Activated T-cell treated with anti-CD3 and anti-CD28 coated beads for 4 hours (primary cell): ENCODE measurements at regions not wholly inside any gene's neighbourhood (a gene's known extent, or its start where the extent isn't known, plus 50 kb on each side); places are given as distances from the start of the nearest gene placed in this dataset.
"Not testable (repeated sequence)": the region's sequence is repeated elsewhere in the genome, so short reads cannot be mapped to it uniquely, and the experiment has no call there.

Experiments used
- DNase-seq: peaks from one replicate; pipeline ENCODE4 v3.0.0-alpha.2; 2020

DNA sequence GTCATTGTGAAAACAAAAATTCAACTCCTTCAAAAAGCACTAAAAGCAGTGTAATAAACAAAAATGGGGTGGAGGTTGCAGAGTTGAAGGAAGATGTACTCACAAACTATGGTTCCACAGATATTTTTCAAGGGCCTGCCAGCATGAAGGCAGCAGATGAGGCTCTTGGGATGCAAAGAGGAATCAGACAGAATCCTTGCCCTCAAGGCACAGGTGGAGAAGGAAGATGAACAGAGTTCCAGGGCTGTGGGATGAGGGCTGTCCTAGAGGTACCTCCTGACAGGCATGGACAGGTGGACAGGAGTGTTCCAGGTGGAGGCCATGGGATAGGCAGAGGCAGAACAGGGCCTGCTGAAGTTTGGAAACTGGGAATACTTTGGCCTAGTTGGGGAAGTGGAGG lies 140.5 kb upstream of the ANKH start:
- no peak for DNase-seq

GRCh38 chr5:15010936-15011335 lies 139.4 kb upstream of the ANKH start:
- DNase-seq: no peak

GRCh38 chr5:15009420-15009819 lies 137.8 kb upstream of the ANKH start:
- DNase-seq: no peak

- DNase-seq: no peak
Measured at GRCh38 chr5:15008921-15009320, 137.3 kb upstream of the ANKH start.

DNA sequence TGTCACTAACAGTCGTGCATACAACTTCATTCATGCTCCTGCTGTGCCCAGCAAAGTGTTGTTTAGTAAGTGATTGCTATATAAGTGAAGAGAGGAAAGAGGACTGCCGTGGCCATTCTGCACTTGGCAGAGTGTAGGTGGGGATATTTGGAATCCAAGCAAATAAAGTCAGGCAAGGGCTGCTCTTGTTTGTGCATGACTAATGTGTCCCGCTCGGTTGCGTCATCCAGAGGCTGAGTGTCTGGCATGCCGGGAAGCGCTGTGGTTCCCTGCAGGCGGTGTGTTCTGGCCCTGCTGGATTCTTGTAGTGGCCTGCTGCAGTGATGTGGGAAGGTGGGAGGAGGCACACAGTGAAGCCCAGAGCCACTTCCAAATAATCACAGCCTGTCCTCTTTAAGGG lies 136.9 kb upstream of the ANKH start:
- no peak for DNase-seq

DNA sequence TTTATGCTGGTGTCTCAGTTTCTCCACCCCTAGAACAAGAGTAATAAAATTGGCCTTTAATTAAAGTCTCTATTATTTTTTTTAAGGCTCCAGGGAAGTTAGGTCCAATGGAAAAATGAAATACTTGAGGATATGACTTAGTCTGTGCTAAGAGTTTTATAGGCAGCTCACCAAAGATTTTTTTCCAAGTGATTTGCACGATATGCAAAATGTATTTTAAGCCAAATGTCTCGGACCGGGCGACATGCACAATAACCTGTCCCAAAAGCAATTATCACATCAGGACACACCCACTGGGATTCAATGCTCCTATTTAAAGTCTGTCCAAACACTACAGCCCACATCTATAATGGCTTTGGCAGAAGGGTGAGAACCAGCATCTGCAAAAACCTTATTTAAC lies 136.1 kb upstream of the ANKH start:
- DNase-seq: no peak

DNA sequence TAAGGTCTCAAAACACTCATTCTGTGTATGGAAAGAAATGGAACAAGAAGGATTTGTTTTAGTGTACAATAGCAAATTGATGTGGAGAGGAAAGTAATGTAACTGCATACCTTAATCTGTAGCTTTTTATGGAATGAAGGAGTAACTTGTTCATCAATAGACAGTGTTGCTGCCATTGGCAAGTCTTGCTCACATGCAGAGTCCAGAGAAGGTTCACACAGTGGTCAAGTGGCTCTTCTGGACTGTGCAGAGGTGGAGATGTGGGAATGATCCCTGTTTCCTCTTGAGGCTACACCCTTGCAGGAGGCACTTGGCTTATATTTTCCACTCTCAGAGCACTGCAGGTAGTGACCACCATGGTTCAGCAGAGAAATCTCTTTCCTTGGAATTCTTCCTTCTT lies 132.9 kb upstream of the ANKH start:
- no peak for DNase-seq

DNA sequence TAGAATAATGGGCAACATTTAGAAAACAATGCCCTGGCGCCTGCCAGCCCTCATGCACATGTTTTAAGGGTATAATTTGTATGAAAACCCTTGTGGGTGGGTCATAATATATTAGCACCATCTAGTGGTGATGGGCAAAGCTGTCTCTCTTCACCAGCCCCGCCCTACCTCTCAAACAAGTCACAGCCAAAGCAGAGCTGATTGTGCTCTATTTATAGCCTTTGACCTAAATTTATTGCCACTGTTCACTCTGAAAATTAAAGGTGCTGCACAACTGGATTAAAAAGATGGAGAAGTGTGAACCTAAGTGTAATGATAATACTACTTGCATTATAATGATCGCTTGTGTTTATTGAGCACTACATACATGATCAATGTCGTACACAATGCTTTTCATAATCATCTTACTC lies 131.9 kb upstream of the ANKH start:
- DNase-seq: peak; percentile 33

- DNase-seq: no peak
Measured at GRCh38 chr5:15002791-15003190, 131.2 kb upstream of the ANKH start.

- DNase-seq: no peak
Measured at GRCh38 chr5:15002173-15002572, 130.6 kb upstream of the ANKH start.

DNA sequence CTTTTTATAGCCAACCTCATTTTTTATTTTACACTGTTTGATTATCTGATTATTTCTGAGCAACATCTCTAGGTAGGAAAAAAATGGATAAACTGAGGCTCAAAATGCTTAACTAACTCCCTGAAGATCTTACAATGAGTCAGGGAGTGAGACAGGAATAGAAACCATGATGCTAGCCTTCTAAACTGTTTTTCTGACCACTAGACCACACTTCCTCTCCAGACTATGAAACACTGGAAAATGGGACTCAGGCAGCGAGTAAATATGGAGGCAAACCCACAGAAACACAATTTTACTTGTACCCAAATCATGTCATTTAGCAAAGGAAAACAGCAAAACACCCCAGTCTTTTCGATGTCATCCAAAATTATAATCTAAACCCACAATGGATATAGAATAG lies 129.9 kb upstream of the ANKH start:
- no peak for DNase-seq

- no peak for DNase-seq
Measured at GRCh38 chr5:14998491-14998890, 126.9 kb upstream of the ANKH start.

- DNase-seq: no peak
Measured at GRCh38 chr5:14996997-14997396, 125.4 kb upstream of the ANKH start.

DNA sequence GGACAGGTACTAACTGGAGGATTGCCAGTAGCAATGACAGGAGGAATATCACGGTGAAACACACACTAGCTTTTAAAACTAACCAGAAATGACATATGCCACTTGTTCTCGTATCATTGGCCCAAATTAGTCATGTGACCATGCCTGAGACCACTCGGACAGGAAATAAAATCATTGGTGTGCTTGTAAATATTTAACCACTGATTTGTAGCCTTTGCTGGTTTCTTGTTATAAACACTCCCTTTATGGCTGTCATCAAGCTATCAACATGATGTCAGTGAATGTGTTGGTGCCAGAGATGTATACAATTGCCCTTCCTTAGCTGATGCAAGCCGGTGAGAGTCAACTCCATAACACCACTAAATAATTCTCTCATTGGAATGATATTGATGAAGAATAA lies 123.7 kb upstream of the ANKH start:
- DNase-seq: no peak

- DNase-seq: not testable (repeated sequence)
Measured at GRCh38 chr5:14993459-14994133, 122.0 kb upstream of the ANKH start.

GRCh38 chr5:14992751-14993458 lies 121.3 kb upstream of the ANKH start:
- peak; percentile 34 for DNase-seq

DNA sequence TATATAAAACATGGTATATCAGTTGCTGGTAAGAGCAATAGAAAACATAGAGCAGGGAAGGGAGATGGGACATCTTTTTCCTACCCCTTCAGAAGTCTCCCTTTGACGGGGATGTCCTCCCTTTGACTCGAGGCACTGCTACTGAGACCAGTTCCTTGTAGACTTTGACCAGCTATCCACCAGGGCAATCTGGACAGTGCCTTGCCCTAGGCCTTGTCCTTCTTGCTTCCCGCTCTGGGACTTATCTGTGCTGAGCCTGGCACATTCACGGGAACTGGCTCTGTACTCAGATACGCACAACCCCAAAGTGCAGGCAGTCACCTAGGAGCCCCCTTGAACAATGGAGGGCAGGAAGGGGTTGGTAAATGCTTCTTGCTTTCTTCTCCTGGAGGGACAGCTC lies 116.6 kb upstream of the ANKH start:
- no peak for DNase-seq

DNA sequence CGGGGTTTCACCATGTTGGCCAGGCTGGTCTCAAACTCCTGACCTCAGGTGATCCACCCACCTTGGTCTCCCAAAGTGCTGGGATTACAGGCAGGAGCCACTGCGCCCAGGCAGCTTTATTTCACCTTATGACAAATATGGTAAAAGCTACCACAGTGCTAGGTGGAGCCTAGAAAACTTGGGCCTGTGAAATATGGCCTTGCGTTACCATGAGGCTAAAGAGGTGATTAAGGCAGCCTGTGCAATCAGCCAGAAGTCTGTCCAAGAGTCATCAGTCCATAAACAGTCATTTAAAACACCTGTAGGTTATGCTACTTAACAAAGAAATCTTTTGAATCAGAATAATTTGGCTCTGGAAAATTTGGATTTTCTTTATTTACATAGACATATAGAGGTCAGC lies 114.8 kb upstream of the ANKH start:
- no peak for DNase-seq

DNA sequence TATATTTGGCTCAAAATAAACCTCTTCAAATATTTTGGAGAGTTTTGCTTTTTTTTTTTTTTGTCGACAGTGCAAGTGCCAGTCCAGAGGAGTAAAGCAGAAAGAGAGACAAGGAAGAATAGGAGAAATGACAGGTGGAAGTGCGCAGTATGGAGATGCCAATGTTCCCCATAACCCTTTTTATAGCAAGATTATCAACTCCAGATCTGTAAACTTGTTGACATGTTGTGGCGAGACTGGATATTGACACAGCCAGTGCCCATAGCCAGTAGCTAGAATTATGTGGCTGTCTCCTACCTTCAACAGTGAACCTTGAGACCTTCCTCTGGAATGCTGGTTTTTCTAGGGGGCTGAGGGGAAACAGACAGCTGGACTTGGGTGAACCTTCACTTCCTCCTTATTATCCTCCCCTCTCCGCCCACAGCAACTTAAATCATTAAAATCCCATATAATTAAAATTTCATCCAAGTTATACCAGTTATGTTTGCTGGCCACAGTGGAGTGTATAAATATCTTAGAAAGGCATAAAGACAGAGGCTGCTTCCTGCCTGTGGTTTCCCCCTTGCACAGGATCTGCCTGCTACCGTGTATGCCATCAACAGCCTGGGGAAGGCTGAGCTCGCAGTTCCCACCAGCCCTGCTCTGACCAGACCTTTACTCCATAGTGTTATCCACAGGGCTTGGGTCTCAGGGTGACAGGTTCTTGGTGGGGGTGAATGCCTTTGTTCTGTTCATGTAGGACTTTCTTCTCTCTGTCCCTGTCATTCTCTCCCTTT lies 112.3 kb upstream of the ANKH start:
- no peak for DNase-seq

- no peak for DNase-seq
Measured at GRCh38 chr5:14980698-14981097, 109.1 kb upstream of the ANKH start.

DNA sequence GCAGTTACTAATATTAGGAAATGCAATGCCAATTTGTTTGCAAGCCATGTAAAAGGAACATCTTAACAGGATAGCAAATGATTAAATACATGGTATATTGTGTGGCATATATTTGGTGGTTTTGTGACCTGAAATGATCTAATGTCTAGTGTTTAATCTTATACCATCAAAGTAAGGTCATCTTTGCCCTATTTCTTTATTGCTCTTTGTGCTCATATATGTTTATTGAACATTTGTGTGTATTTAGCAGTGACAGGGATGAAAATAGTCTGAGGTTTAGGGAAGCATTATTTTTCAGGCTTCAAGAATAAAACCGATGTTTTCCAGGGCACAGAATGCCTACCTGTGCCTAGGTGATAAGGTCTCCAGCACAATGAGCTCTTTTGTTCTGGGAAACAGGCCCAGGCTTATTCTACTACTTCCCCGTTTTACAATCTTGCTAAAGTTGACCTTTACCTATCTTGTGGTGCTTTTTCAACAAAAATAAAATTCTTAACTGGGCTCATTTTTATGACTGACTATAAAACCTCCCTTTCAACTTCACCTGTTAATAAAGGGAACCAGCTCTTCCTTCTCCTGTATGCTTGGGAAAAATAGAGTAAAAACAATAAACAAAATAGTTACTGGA lies 105.6 kb upstream of the ANKH start:
- no peak for DNase-seq

- DNase-seq: no peak
Measured at GRCh38 chr5:14976486-14976885, 104.9 kb upstream of the ANKH start.

GRCh38 chr5:14971873-14972272 lies 100.3 kb upstream of the ANKH start:
- DNase-seq: no peak

DNA sequence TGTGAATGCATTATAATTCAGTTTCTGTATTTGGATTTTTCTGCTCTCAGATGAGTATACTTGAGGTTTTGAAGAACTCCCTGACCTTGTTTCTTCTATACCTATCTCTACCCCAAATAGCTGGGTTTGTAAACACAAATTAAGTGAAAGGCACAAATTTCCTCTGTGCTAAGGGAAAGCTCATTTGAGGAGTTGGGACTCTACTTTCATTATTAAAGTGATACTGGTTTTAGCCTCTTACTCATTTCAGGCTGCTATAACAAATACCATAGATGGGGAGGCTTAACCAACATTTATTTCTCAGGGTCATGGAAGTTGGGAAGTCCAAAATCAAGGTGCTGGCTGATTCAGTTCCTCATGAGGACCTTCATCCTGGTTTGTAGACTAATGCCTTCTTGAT lies 97.2 kb upstream of the ANKH start:
- DNase-seq: no peak
